A549 (cell line): ENCODE measurements at regions not wholly inside any gene's neighbourhood (a gene's known extent, or its start where the extent isn't known, plus 50 kb on each side); places are given as distances from the start of the nearest gene placed in this dataset.
A peak's percentile ranks its signal among the peaks of the same experiment; 100 is the strongest.

ENCODE experiments used
- ATAC-seq, 2 experiments: fragments of 200-7000 bp in 1 of 2; fragments of >200 bp in 1 of 2; cut with Nextera tagmentation in 1 of 2; cut with Tn5 transposase in 1 of 2; 3 replicates each; pipeline versions ENCODE4 v1.8.0 to v1.9.1; 2018 to 2020; ENCODE audit warnings: mild to moderate bottlenecking in 1 of 2, moderate library complexity in 1 of 2
- CTCF ChIA-PET: fragments of 300-600 bp; sonication (Branson Sonifier 250); formaldehyde crosslinking; extraction: SDS; loops from one replicate; lab custom pipeline; 2021; ENCODE audit warnings: antibody characterized with exemption, inconsistent platforms; lab: Yijun Ruan, JAX
- POLR2A ChIA-PET: fragments of 350-600 bp; formaldehyde crosslinking; extraction: SDS; loops from one replicate; lab custom pipeline; 2021; ENCODE audit warnings: antibody characterized with exemption, inconsistent platforms; lab: Yijun Ruan, JAX
- DNase-seq, 2 experiments: peaks; one replicate each; pipeline versions ENCODE4 v3.0.0 to v3.0.0-alpha.2; 2011 to 2016; ENCODE audit warnings: low read depth in 1 of 2, low spot score in 1 of 2
- FAIRE-seq: peaks from 2 replicates; lab custom pipeline; 2011; peaks lifted over from hg19 to GRCh38; lab: Jason Lieb, UNC
- H3K27ac ChIP-seq, 2 experiments: fragments of >200 bp; sonication (Bioruptor Twin); formaldehyde crosslinking; 3 replicates each; pipeline ENCODE4 v1.5.1; 2016 to 2017
- H3K4me1 ChIP-seq: fragments of >200 bp; sonication (Bioruptor Twin); formaldehyde crosslinking; 3 replicates; pipeline ENCODE4 v1.6.1; 2016
- H3K4me2 ChIP-seq: fragments of >200 bp; sonication (Bioruptor Twin); formaldehyde crosslinking; 3 replicates; pipeline ENCODE4 v1.6.1; 2016
- H3K4me3 ChIP-seq: fragments of >200 bp; sonication (Bioruptor Twin); formaldehyde crosslinking; 3 replicates; pipeline ENCODE4 v1.5.1; 2016
- H3K9me3 ChIP-seq: fragments of >200 bp; sonication (Bioruptor Twin); formaldehyde crosslinking; 3 replicates; pipeline ENCODE4 v1.6.1; 2016
- ATOH8 ChIP-seq: fragments of 250-450 bp; sonication (Bioruptor Pico); IDR thresholded peaks from 2 replicates; pipeline ENCODE4 v1.5.0; 2020; ENCODE audit warnings: low read depth, mild to moderate bottlenecking, moderate library complexity
- CBX2 ChIP-seq: fragments of 200-600 bp; sonication (generic); IDR thresholded peaks from 2 replicates; pipeline ENCODE4 v1.6.1; 2016; ENCODE audit warnings: low read depth, mild to moderate bottlenecking, borderline replicate concordance
- EHF ChIP-seq: fragments of 250-450 bp; sonication (Bioruptor Pico); IDR thresholded peaks from 2 replicates; pipeline ENCODE4 v1.5.0; 2020; ENCODE audit warnings: mild to moderate bottlenecking
- FOSB ChIP-seq: fragments of 250-450 bp; sonication (Bioruptor Pico); IDR thresholded peaks from 2 replicates; pipeline ENCODE4 v1.5.0; 2020; ENCODE audit warnings: mild to moderate bottlenecking, moderate library complexity
- FOSL2 ChIP-seq, 2 experiments: fragments of 450-650 bp in 1 of 2; fragments of >200 bp in 1 of 2; sonication (Bioruptor Twin) in 1 of 2; formaldehyde crosslinking; IDR thresholded peaks; 2 replicates each; pipeline versions ENCODE4 v1.5.0 to v1.6.1; 2016 to 2020; ENCODE audit warnings: mild to moderate bottlenecking in 1 of 2, moderate library complexity in 1 of 2
- FOXS1 ChIP-seq: fragments of 250-450 bp; sonication (Bioruptor Pico); IDR thresholded peaks from 2 replicates; pipeline ENCODE4 v1.5.0; 2020; ENCODE audit warnings: mild to moderate bottlenecking, moderate library complexity
- GATA3 ChIP-seq: IDR thresholded peaks from 2 replicates; pipeline ENCODE4 v1.6.1; 2012; ENCODE audit warnings: borderline replicate concordance
- HDAC2 ChIP-seq: fragments of 200-600 bp; sonication (generic); IDR thresholded peaks from 2 replicates; pipeline ENCODE4 v1.6.1; 2016
- HEYL ChIP-seq: fragments of 250-450 bp; sonication (Bioruptor Pico); IDR thresholded peaks from 2 replicates; pipeline ENCODE4 v1.8.0; 2021; ENCODE audit warnings: mild to moderate bottlenecking, moderate library complexity
- HOXA7 ChIP-seq: fragments of 250-450 bp; sonication (Bioruptor Pico); IDR thresholded peaks from 2 replicates; pipeline ENCODE4 v1.5.0; 2020; ENCODE audit warnings: mild to moderate bottlenecking, moderate library complexity
- KDM1A ChIP-seq: fragments of 200-600 bp; sonication (generic); IDR thresholded peaks from 2 replicates; pipeline ENCODE4 v1.6.1; 2016; ENCODE audit warnings: low read depth, mild to moderate bottlenecking
- KDM5A ChIP-seq: fragments of 200-600 bp; sonication (generic); IDR thresholded peaks from 2 replicates; pipeline ENCODE4 v1.6.1; 2016; ENCODE audit warnings: antibody characterized with exemption, mild to moderate bottlenecking
- NPAS2 ChIP-seq: fragments of 250-450 bp; sonication (Bioruptor Pico); IDR thresholded peaks from 2 replicates; pipeline ENCODE4 v1.8.0; 2022; ENCODE audit warnings: mild to moderate bottlenecking, moderate library complexity, borderline replicate concordance
- NR3C1 ChIP-seq: fragments of >200 bp; sonication (Bioruptor Twin); formaldehyde crosslinking; IDR thresholded peaks from 3 replicates; pipeline ENCODE4 v1.6.1; 2017
- POLR2AphosphoS2 ChIP-seq: conservative IDR thresholded peaks from 2 replicates; pipeline ENCODE4 v1.6.1; 2012; ENCODE audit warnings: low read length, improper control_type of control experiment, inconsistent platforms
- SMC3 ChIP-seq: fragments of >200 bp; sonication (Bioruptor Twin); formaldehyde crosslinking; IDR thresholded peaks from 3 replicates; pipeline ENCODE4 v1.6.1; 2018; ENCODE audit warnings: inconsistent platforms
- TP53 ChIP-seq: fragments of 250-450 bp; sonication (Bioruptor Pico); IDR thresholded peaks from 2 replicates; pipeline ENCODE4 v1.5.0; 2021; ENCODE audit warnings: mild to moderate bottlenecking, moderate library complexity
- ZNF302 ChIP-seq: fragments of 250-450 bp; sonication (Bioruptor Pico); IDR thresholded peaks from 2 replicates; pipeline ENCODE4 v1.9.0; 2021; ENCODE audit warnings: inconsistent platforms, mild to moderate bottlenecking, moderate library complexity
- ZSCAN20 ChIP-seq: fragments of 250-450 bp; sonication (Bioruptor Pico); IDR thresholded peaks from 2 replicates; pipeline ENCODE4 v1.8.0; 2022; ENCODE audit warnings: mild to moderate bottlenecking, moderate library complexity
- WGBS: methylation state at CpG from one replicate; pipeline ENCODE4 v1.1.6; 2017; ENCODE audit errors: missing lambda C conversion rate; 5-methylcytosine and 5-hydroxymethylcytosine counted together
- TF ChIP-seq, protein P1 (sequence below): IDR thresholded peaks from 2 replicates; pipeline ENCODE4 v1.6.1; 2012
- TF ChIP-seq, protein P2 (sequence below): fragments of 450-650 bp; IDR thresholded peaks from 2 replicates; pipeline ENCODE4 v1.6.1; 2014; ENCODE audit warnings: antibody characterized with exemption

GRCh38 chr6:44022296-44022661 is 105.0 kb downstream of the MRPL14 start:
- Histone ChIP-seq H3K4me2 (0 out of 3 replicates have a peak overlapping the region, but pooled peaks have one; percentile 10), H3K9me3 (no peaks in the 10 kb centered on the region; the same call in 2 of the 3 replicates), H3K4me3 (no peak overlapping the region), H3K27ac (peak overlapping the region; percentile 13 to 81; a peak in 5 of 6 replicates), H3K4me1 (peaks cover 24% of the 10 kb centered on the region)
- ATAC-seq (peak in 1 of 2 experiments; percentile 62; a peak in 3 of 6 replicates), FAIRE-seq (no peak), DNase-seq (no peak)
- no peak for TF ChIP-seq FOSL2 (IDR thresholded peaks at IDR 0.05)
- TF ChIP-seq FOSL2 (CRISPR knock-in tag; IDR thresholded peaks at IDR 0.05) = peak; percentile 71
- TF ChIP-seq ZNF302 (CRISPR knock-in tag) = no peak
- no peak for TF ChIP-seq HEYL (CRISPR knock-in tag)
- no peak for TF ChIP-seq HOXA7 (CRISPR knock-in tag)
- TF ChIP-seq GATA3 = no peak
- WGBS = 51% methylated on average over 6 of the region's 7 CpGs
- ChIA-PET CTCF (interaction anchor here (1.3 to 3.2 kb wide), 4 partner anchors 10 to 253 kb away, joined by 4 to 10 read pairs (median 5); no protein-coding TSS in a partner anchor), POLR2A (no interaction called here)

- ATAC-seq (peak; percentile 25 to 34; a peak in 3 of 6 replicates), FAIRE-seq (no peak), DNase-seq (no peak)
- Histone ChIP-seq H3K27ac (peak overlapping the region; percentile 13 to 81; a peak in 5 of 6 replicates), H3K9me3 (no peaks in the 10 kb centered on the region; the same call in 2 of the 3 replicates), H3K4me3 (no peak overlapping the region), H3K4me1 (peaks cover 25% of the 10 kb centered on the region), H3K4me2 (no peak overlapping the region)
- ChIA-PET CTCF (interaction anchor here (0.6 to 2.1 kb wide), 4 partner anchors 9 to 253 kb away, joined by 3 to 5 read pairs (median 4); no protein-coding TSS in a partner anchor), POLR2A (no interaction called here)
- no peak for TF ChIP-seq ZSCAN20 (CRISPR knock-in tag)
- no peak for TF ChIP-seq POLR2AphosphoS2
- TF ChIP-seq FOSL2 (IDR thresholded peaks at IDR 0.05) = no peak
- TF ChIP-seq FOSL2 (CRISPR knock-in tag; IDR thresholded peaks at IDR 0.05) = no peak
- TF ChIP-seq KDM5A = no peak
- TF ChIP-seq NR3C1 = no peak
- TF ChIP-seq KDM1A = no peak
- TF ChIP-seq NPAS2 (CRISPR knock-in tag) = no peak
- no peak for TF ChIP-seq ATOH8
- no peak for TF ChIP-seq SMC3
- no peak for TF ChIP-seq TP53 (CRISPR knock-in tag)
- TF ChIP-seq EHF (CRISPR knock-in tag) = no peak
- no peak for TF ChIP-seq CBX2
- no peak for TF ChIP-seq HDAC2
- TF ChIP-seq, protein P1, sequence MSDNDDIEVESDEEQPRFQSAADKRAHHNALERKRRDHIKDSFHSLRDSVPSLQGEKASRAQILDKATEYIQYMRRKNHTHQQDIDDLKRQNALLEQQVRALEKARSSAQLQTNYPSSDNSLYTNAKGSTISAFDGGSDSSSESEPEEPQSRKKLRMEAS = no peak
- TF ChIP-seq, protein P2, sequence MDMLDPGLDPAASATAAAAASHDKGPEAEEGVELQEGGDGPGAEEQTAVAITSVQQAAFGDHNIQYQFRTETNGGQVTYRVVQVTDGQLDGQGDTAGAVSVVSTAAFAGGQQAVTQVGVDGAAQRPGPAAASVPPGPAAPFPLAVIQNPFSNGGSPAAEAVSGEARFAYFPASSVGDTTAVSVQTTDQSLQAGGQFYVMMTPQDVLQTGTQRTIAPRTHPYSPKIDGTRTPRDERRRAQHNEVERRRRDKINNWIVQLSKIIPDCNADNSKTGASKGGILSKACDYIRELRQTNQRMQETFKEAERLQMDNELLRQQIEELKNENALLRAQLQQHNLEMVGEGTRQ = no peak
- TF ChIP-seq FOXS1 = no peak
- TF ChIP-seq FOSB (CRISPR knock-in tag) = no peak
- WGBS = 77% methylated on average over 7 of the region's 9 CpGs
Measured at GRCh38 chr6:44021589-44022295, 105.5 kb downstream of the MRPL14 start.
